ENCODE measurements at regions not wholly inside any gene's neighbourhood (a gene's known extent, or its start where the extent isn't known, plus 50 kb on each side); places are given as distances from the start of the nearest gene placed in this dataset.

GRCh38 chr5:155193029-155193428 lies 179.5 kb downstream of the KIF4B start:
- Mint-ChIP-seq H3K27ac (no peak overlapping the region), H3K9me3 (peaks cover 0 to 17% (median 2%) of the 10 kb centered on the region in 6 donors), H3K27me3 (ENCODE audit: low read depth in 3 of 3) (peaks cover 0 to 7% (median 0%) of the 10 kb centered on the region in 3 donors), H3K4me1 (no peaks in the 10 kb centered on the region), H3K4me3 (no peak overlapping the region), H3K36me3 (no peaks in the 10 kb centered on the region)
- no peak for DNase-seq

- peaks cover 0 to 7% (median 0%) of the 10 kb centered on the region in 3 donors for H3K27me3 Mint-ChIP-seq (ENCODE audit: low read depth in 3 of 3)
- no peak overlapping the region for H3K27ac Mint-ChIP-seq
- H3K9me3 Mint-ChIP-seq, result peaks cover 0 to 18% (median 3%) of the 10 kb centered on the region in 6 donors
- no peaks in the 10 kb centered on the region for H3K4me1 Mint-ChIP-seq
- no peaks in the 10 kb centered on the region for H3K36me3 Mint-ChIP-seq
- no peak for DNase-seq
- no peak overlapping the region for H3K4me3 Mint-ChIP-seq
Measured at GRCh38 chr5:155193483-155194107, 180.0 kb downstream of the KIF4B start.

- no peak overlapping the region for H3K4me3 Mint-ChIP-seq
- H3K9me3 Mint-ChIP-seq, result peaks cover 4 to 39% (median 6%) of the 10 kb centered on the region in 6 donors
- H3K36me3 Mint-ChIP-seq, result peaks cover 0 to 3% (median 0%) of the 10 kb centered on the region in 3 donors
- H3K27ac Mint-ChIP-seq, result no peak overlapping the region
- H3K27me3 Mint-ChIP-seq (ENCODE audit: low read depth in 3 of 3), result peaks cover 1 to 4% (median 3%) of the 10 kb centered on the region in 3 donors
- no peaks in the 10 kb centered on the region for H3K4me1 Mint-ChIP-seq
- no peak for DNase-seq
Measured at GRCh38 chr5:155200608-155201007, 187.1 kb downstream of the KIF4B start.

GRCh38 chr5:155211764-155212163 lies 198.2 kb downstream of the KIF4B start:
- Mint-ChIP-seq H3K36me3 (no peaks in the 10 kb centered on the region), H3K27ac (no peak overlapping the region)

DNA sequence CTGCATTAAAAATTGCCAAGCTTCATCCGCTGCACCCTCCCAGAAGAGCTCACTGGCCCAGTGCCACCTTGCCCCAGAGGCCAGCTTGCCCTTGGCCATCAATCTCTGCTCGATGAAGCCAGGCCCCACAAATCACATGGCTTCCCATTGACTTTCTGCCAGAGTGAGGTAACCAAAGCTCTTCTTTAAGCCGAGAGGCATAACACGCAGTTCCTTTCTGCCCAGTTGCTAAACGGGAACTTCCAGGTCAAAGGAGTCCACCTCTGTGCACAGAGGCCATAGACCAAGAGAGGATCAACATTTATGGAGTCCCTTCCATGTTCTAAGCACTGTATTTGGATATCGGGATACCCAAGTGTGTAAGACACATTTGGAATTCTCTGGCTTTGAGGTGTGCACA lies 208.8 kb downstream of the KIF4B start:
- H3K36me3 Mint-ChIP-seq, result no peaks in the 10 kb centered on the region
- peaks cover 0 to 11% (median 1%) of the 10 kb centered on the region in 3 donors for H3K27me3 Mint-ChIP-seq (ENCODE audit: low read depth in 3 of 3)
- no peak for DNase-seq
- no peak overlapping the region for H3K27ac Mint-ChIP-seq
- H3K4me1 Mint-ChIP-seq, result no peaks in the 10 kb centered on the region
- peaks cover 0 to 15% (median 4%) of the 10 kb centered on the region in 6 donors for H3K9me3 Mint-ChIP-seq
- no peak overlapping the region for H3K4me3 Mint-ChIP-seq

More at GRCh38 chr5:155211764-155212163, 198.2 kb downstream of the KIF4B start:
- Mint-ChIP-seq H3K4me1 (no peaks in the 10 kb centered on the region), H3K27me3 (ENCODE audit: low read depth in 3 of 3) (peaks cover 0 to 7% (median 0%) of the 10 kb centered on the region in 3 donors), H3K9me3 (peaks cover 0 to 5% (median 0%) of the 10 kb centered on the region in 6 donors), H3K4me3 (no peak overlapping the region)
- DNase-seq, result no peak

DNA sequence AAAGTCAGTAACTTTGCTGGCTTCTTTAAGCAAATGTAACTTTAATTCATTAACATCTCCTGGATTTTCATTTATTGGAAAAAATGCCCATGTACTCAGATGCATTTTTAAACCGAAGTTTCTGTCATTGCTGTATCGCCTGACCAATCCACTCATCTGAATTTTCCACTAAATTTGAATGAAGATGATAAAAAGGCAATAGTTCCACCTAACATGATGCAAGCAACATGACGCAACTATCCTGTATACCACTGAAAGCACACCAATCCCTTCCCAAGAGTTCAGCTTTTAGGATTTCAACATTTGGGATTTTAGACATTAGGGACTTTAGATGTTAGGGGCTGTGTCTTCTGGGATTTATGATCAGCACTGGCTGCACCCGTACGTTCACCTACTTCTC lies 215.6 kb downstream of the KIF4B start:
- Mint-ChIP-seq H3K27me3 (ENCODE audit: low read depth in 3 of 3) (peaks cover 0 to 4% (median under 1%) of the 10 kb centered on the region in 3 donors), H3K9me3 (peaks cover 0 to 15% (median 2%) of the 10 kb centered on the region in 6 donors), H3K36me3 (no peaks in the 10 kb centered on the region), H3K27ac (no peak overlapping the region), H3K4me3 (no peak overlapping the region), H3K4me1 (no peaks in the 10 kb centered on the region)
- DNase-seq, result no peak

- Mint-ChIP-seq H3K36me3 (no peaks in the 10 kb centered on the region), H3K9me3 (peaks cover 2 to 17% (median 8%) of the 10 kb centered on the region in 6 donors), H3K27ac (no peak overlapping the region), H3K4me3 (no peak overlapping the region), H3K4me1 (no peaks in the 10 kb centered on the region), H3K27me3 (ENCODE audit: low read depth in 3 of 3) (peaks cover 0 to 6% (median under 1%) of the 10 kb centered on the region in 3 donors)
- no peak for DNase-seq
Measured at GRCh38 chr5:155239803-155240202, 226.2 kb downstream of the KIF4B start.

- Mint-ChIP-seq H3K4me1 (no peaks in the 10 kb centered on the region), H3K27ac (no peak overlapping the region), H3K27me3 (ENCODE audit: low read depth in 3 of 3) (peaks cover 0 to 5% (median 2%) of the 10 kb centered on the region in 3 donors), H3K36me3 (no peaks in the 10 kb centered on the region), H3K9me3 (peaks cover 0 to 12% (median under 1%) of the 10 kb centered on the region in 6 donors), H3K4me3 (no peak overlapping the region)
- no peak for DNase-seq
Measured at GRCh38 chr5:155250596-155250995, 237.0 kb downstream of the KIF4B start.

GRCh38 chr5:155252025-155252424 lies 238.5 kb downstream of the KIF4B start:
- peaks cover 0 to 5% (median 0%) of the 10 kb centered on the region in 6 donors for H3K9me3 Mint-ChIP-seq
- H3K4me1 Mint-ChIP-seq, result no peaks in the 10 kb centered on the region
- peaks cover 0 to 2% (median 2%) of the 10 kb centered on the region in 3 donors for H3K27me3 Mint-ChIP-seq (ENCODE audit: low read depth in 3 of 3)
- H3K36me3 Mint-ChIP-seq, result no peaks in the 10 kb centered on the region
- no peak for DNase-seq
- H3K4me3 Mint-ChIP-seq, result no peak overlapping the region
- no peak overlapping the region for H3K27ac Mint-ChIP-seq

DNA sequence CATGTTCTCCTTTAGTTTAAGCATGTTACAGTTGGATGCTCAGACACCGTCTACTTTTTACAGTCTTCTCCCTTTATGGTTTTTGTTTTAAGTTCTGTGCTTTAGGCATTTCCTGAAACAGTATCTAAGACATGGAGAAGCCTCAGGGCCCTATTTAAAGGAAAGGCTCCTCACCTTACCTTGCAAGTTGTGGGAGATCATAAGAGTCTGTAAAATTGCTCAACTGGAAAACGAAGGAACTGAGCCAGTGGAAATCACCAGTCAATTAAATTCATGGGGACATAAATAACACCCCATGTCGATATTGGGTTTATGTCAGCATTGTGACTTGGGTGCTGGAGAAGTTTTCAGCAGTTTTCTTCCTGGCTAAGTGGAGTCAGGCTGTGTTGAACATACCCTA lies 239.2 kb downstream of the KIF4B start:
- Mint-ChIP-seq H3K27ac (no peak overlapping the region), H3K4me1 (no peaks in the 10 kb centered on the region), H3K27me3 (ENCODE audit: low read depth in 3 of 3) (peaks cover 0 to 2% (median 2%) of the 10 kb centered on the region in 3 donors), H3K36me3 (no peaks in the 10 kb centered on the region), H3K9me3 (peaks cover 0 to 5% (median 0%) of the 10 kb centered on the region in 6 donors), H3K4me3 (no peak overlapping the region)
- no peak for DNase-seq

- Mint-ChIP-seq H3K4me3 (no peak overlapping the region), H3K4me1 (no peaks in the 10 kb centered on the region)
- no peak for DNase-seq
Measured at GRCh38 chr5:155254399-155254798, 240.8 kb downstream of the KIF4B start.

DNA sequence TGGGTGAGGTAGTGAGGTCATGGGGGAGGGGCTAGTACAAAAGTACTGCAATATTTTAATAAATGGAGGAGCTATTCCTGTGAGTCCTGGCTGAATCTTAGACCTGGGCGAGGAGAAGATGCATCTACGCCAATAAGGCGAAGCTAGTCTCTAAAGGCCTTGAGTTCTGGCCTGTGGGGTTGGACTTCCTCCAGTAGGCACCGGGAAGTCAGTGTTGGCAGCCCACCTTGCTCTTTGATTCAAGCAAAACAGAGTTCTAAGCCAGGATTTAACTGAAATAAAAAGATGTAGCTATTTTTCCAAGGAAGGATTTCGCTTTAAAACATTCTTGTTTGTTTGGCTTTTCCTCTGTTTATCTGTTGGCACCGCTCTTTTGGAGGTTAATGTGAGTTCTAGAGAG lies 244.6 kb downstream of the KIF4B start:
- Mint-ChIP-seq H3K4me1 (no peaks in the 10 kb centered on the region), H3K9me3 (peaks cover 0 to 1% (median 0%) of the 10 kb centered on the region in 6 donors), H3K27me3 (ENCODE audit: low read depth in 3 of 3) (peaks cover 0 to 2% (median 0%) of the 10 kb centered on the region in 3 donors), H3K4me3 (no peak overlapping the region), H3K36me3 (no peaks in the 10 kb centered on the region), H3K27ac (no peak overlapping the region)
- DNase-seq, result no peak

More at GRCh38 chr5:155254399-155254798, 240.8 kb downstream of the KIF4B start:
- no peak overlapping the region for H3K27ac Mint-ChIP-seq
- H3K9me3 Mint-ChIP-seq, result peaks cover 0 to 3% (median 0%) of the 10 kb centered on the region in 6 donors
- H3K36me3 Mint-ChIP-seq, result no peaks in the 10 kb centered on the region
- peaks cover 2% of the 10 kb centered on the region in 3 donors for H3K27me3 Mint-ChIP-seq (ENCODE audit: low read depth in 3 of 3)

- Mint-ChIP-seq H3K36me3 (no peaks in the 10 kb centered on the region), H3K9me3 (peaks cover 0 to 1% (median 0%) of the 10 kb centered on the region in 6 donors), H3K27me3 (ENCODE audit: low read depth in 3 of 3) (peaks cover 0 to 2% (median 0%) of the 10 kb centered on the region in 3 donors), H3K4me3 (no peak overlapping the region), H3K27ac (no peak overlapping the region), H3K4me1 (no peaks in the 10 kb centered on the region)
- DNase-seq, result no peak
Measured at GRCh38 chr5:155259648-155260047, 246.1 kb downstream of the KIF4B start.

DNA sequence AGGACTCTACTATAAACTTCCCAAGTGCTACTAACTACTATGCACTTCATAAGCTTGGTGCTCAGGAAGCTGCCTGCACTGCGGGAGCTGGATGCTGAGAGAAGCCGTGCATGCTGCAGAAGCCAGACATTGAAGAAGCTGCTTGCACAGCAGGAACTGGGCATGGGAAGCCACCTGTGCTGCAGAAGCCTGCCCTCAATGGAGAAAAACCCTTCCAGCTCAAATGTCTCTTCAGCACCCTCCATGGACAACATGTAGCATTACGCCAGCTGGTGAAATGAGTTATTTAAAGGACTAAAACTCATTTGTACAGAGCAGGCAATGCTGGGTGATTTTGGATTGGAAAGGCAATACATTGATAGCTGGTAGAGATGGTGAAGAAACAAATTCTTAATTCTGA lies 247.2 kb downstream of the KIF4B start:
- Mint-ChIP-seq H3K27ac (no peak overlapping the region), H3K36me3 (no peaks in the 10 kb centered on the region), H3K4me3 (no peak overlapping the region), H3K9me3 (peaks cover 0 to 1% (median 0%) of the 10 kb centered on the region in 6 donors), H3K4me1 (no peaks in the 10 kb centered on the region), H3K27me3 (ENCODE audit: low read depth in 3 of 3) (peaks cover 0 to 2% (median 0%) of the 10 kb centered on the region in 3 donors)
- no peak for DNase-seq

GRCh38 chr5:155263381-155263780 lies 249.8 kb downstream of the KIF4B start:
- Mint-ChIP-seq H3K27ac (no peak overlapping the region), H3K36me3 (no peaks in the 10 kb centered on the region), H3K4me1 (no peaks in the 10 kb centered on the region), H3K9me3 (peaks cover 0 to 1% (median 0%) of the 10 kb centered on the region in 6 donors), H3K27me3 (ENCODE audit: low read depth in 3 of 3) (no peaks in the 10 kb centered on the region), H3K4me3 (no peak overlapping the region)
- DNase-seq, result no peak
